ENCODE measurements at regions not wholly inside any gene's neighbourhood (a gene's known extent, or its start where the extent isn't known, plus 50 kb on each side); places are given as distances from the start of the nearest gene placed in this dataset.
"Not testable (repeated sequence)": the region's sequence is repeated elsewhere in the genome, so short reads cannot be mapped to it uniquely, and the experiment has no call there.

GRCh38 chr5:100479079-100479688 lies 56.0 kb upstream of the FAM174A start:
- peak; percentile 21 for DNase-seq

GRCh38 chr5:100472091-100472490 lies 63.1 kb upstream of the FAM174A start:
- no peak for DNase-seq

- no peak for DNase-seq
Observed at GRCh38 chr5:100469767-100470166, 65.4 kb upstream of the FAM174A start.

- no peak for DNase-seq
Observed at GRCh38 chr5:100464418-100464817, 70.8 kb upstream of the FAM174A start.

- no peak for DNase-seq
Observed at GRCh38 chr5:100456615-100457014, 78.6 kb upstream of the FAM174A start.

- no peak for DNase-seq
Observed at GRCh38 chr5:100452126-100452525, 83.0 kb upstream of the FAM174A start.

- DNase-seq: no peak
Observed at GRCh38 chr5:100448111-100448528, 87.1 kb upstream of the FAM174A start.

GRCh38 chr5:100446879-100447430 lies 88.2 kb upstream of the FAM174A start:
- no peak for DNase-seq

- no peak for DNase-seq
Observed at GRCh38 chr5:100444961-100445360, 90.2 kb upstream of the FAM174A start.

GRCh38 chr5:100434815-100435214 lies 100.4 kb upstream of the FAM174A start:
- DNase-seq: no peak

GRCh38 chr5:100432741-100433140 lies 102.4 kb upstream of the FAM174A start:
- no peak for DNase-seq

- peak; percentile 28 for DNase-seq
Observed at GRCh38 chr5:100430268-100431195, 104.6 kb upstream of the FAM174A start.

GRCh38 chr5:100424787-100425186 lies 110.4 kb upstream of the FAM174A start:
- DNase-seq: no peak

- DNase-seq: no peak
Observed at GRCh38 chr5:100424017-100424416, 111.2 kb upstream of the FAM174A start.

- DNase-seq: no peak
Observed at GRCh38 chr5:100423330-100423729, 111.8 kb upstream of the FAM174A start.

GRCh38 chr5:100421360-100421759 lies 113.8 kb upstream of the FAM174A start:
- DNase-seq: no peak

GRCh38 chr5:100418231-100418630 lies 116.9 kb upstream of the FAM174A start:
- no peak for DNase-seq

- DNase-seq: no peak
Observed at GRCh38 chr5:100409660-100410151, 125.5 kb upstream of the FAM174A start.

GRCh38 chr5:100407053-100407452 lies 128.1 kb upstream of the FAM174A start:
- no peak for DNase-seq

- DNase-seq: peak; percentile 69
Observed at GRCh38 chr5:100406640-100407039, 128.5 kb upstream of the FAM174A start.

- DNase-seq: no peak
Observed at GRCh38 chr5:100402071-100402470, 133.1 kb upstream of the FAM174A start.

- no peak for DNase-seq
Observed at GRCh38 chr5:100401149-100401548, 134.0 kb upstream of the FAM174A start.

- not testable (repeated sequence) for DNase-seq
Observed at GRCh38 chr5:100398815-100399214, 136.4 kb upstream of the FAM174A start.

Measured in NCI-H1105 treated with DMSO at 0.1 percent for 48 hours (cell line).